Smooth muscle cell (in vitro differentiated cells): ENCODE measurements at regions not wholly inside any gene's neighbourhood (a gene's known extent, or its start where the extent isn't known, plus 50 kb on each side); places are given as distances from the start of the nearest gene placed in this dataset.

Source experiments
- DNase-seq: peaks from one replicate; lab custom pipeline; 2025; ENCODE audit not compliant: unreplicated experiment; lab: John Stamatoyannopoulos, UW
- H2AFZ ChIP-seq: fragments of 200-600 bp; sonication (generic); 2 replicates; pipeline ENCODE4 v1.6.0; 2016; ENCODE audit warnings: antibody characterized with exemption, low read depth, mild to moderate bottlenecking
- H3F3A ChIP-seq: fragments of 200-600 bp; sonication (generic); 2 replicates; pipeline ENCODE4 v1.6.0; 2017; ENCODE audit warnings: antibody characterized with exemption, low read depth
- H3K27ac ChIP-seq: fragments of 200-600 bp; sonication (generic); 2 replicates; pipeline ENCODE4 v1.5.1; 2016; ENCODE audit warnings: low read depth, mild to moderate bottlenecking
- H3K27me3 ChIP-seq: fragments of 200-600 bp; sonication (generic); 2 replicates; pipeline ENCODE4 v1.6.1; 2016; ENCODE audit warnings: low read depth, mild to moderate bottlenecking
- H3K36me3 ChIP-seq: fragments of 200-600 bp; sonication (generic); 2 replicates; pipeline ENCODE4 v1.5.1; 2016; ENCODE audit warnings: low read depth
- H3K4me1 ChIP-seq: fragments of 200-600 bp; sonication (generic); 2 replicates; pipeline ENCODE4 v1.5.1; 2016; ENCODE audit warnings: low read depth
- H3K4me2 ChIP-seq: fragments of 200-600 bp; sonication (generic); 2 replicates; pipeline ENCODE4 v1.6.0; 2016; ENCODE audit warnings: mild to moderate bottlenecking
- H3K4me3 ChIP-seq: fragments of 200-600 bp; sonication (generic); 2 replicates; pipeline ENCODE4 v1.5.1; 2016; ENCODE audit warnings: mild to moderate bottlenecking
- H3K79me2 ChIP-seq: fragments of 200-600 bp; sonication (generic); 2 replicates; pipeline ENCODE4 v1.6.0; 2016; ENCODE audit warnings: low read depth, mild to moderate bottlenecking
- H3K9ac ChIP-seq: fragments of 200-600 bp; sonication (generic); 2 replicates; pipeline ENCODE4 v1.6.0; 2016; ENCODE audit warnings: low read depth
- H3K9me3 ChIP-seq: fragments of 200-600 bp; sonication (generic); replicated peaks from 2 replicates; pipeline ENCODE4 v1.5.1; 2016; ENCODE audit warnings: low read depth
- H4K20me1 ChIP-seq: fragments of 200-600 bp; sonication (generic); 2 replicates; pipeline ENCODE4 v1.6.0; 2016; ENCODE audit warnings: low read depth
- CTCF ChIP-seq: fragments of 200-600 bp; sonication (generic); IDR thresholded peaks from 2 replicates; pipeline ENCODE4 v1.5.1; 2017; ENCODE audit warnings: borderline replicate concordance, mild to moderate bottlenecking, antibody characterized with exemption; ENCODE audit not compliant: insufficient read depth, poor library complexity, severe bottlenecking
- WGBS: methylation state at CpG from one replicate; pipeline ENCODE4 v1.1.7; 2016; ENCODE audit warnings: low lambda C conversion rate; 5-methylcytosine and 5-hydroxymethylcytosine counted together

- DNase-seq, result no peak
- no peak overlapping the region for H3K27ac ChIP-seq
- no peaks in the 10 kb centered on the region for H4K20me1 ChIP-seq
- no peak overlapping the region for H3K4me3 ChIP-seq
- TF ChIP-seq CTCF, result no peak
- H3K9me3 ChIP-seq, result no peaks in the 10 kb centered on the region
- H2AFZ ChIP-seq, result no peak overlapping the region
- no peak overlapping the region for H3K4me2 ChIP-seq
- peaks cover 6% of the 10 kb centered on the region for H3K4me1 ChIP-seq
- no peaks in the 10 kb centered on the region for H3K79me2 ChIP-seq
- 83% methylated on average over 1 of the region's 1 CpG for WGBS
- no peaks in the 10 kb centered on the region for H3F3A ChIP-seq
- no peak overlapping the region for H3K9ac ChIP-seq
- peaks cover 3% of the 10 kb centered on the region for H3K27me3 ChIP-seq
- H3K36me3 ChIP-seq, result no peaks in the 10 kb centered on the region
These were observed 171.2 kb downstream of the C1D start for GRCh38 chr2:67891642-67892041.

DNA sequence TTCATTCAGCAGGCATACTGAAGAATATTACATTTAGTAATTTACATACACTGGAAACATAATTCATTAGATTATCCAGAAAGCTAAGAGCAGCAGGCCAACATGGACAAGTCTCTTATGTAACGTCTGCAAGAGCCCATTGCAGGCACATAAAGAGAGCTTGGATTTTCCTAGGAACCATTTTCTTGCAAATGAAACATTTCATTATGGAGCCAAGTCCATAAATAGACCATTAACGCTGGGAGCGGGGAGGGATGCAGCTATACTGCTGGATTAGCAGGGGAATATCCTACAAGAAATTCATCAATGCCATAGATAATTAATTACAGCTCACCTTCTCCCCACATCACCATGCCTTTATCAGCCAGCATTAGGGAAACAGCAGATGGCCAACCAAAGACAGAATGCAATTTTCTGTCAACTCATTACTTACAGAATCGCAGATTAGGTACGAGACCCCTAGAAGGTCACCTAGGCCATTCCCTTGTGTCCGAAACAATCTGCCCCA lies 170.4 kb downstream of the C1D start:
- no peak overlapping the region for H3K4me3 ChIP-seq
- H3K79me2 ChIP-seq, result no peaks in the 10 kb centered on the region
- H3K9ac ChIP-seq, result no peak overlapping the region
- H3K4me1 ChIP-seq, result peaks cover 6% of the 10 kb centered on the region
- H3F3A ChIP-seq, result no peaks in the 10 kb centered on the region
- H3K4me2 ChIP-seq, result no peak overlapping the region
- no peak overlapping the region for H2AFZ ChIP-seq
- H3K27ac ChIP-seq, result no peak overlapping the region
- WGBS, result 94% methylated on average over 6 of the region's 6 CpGs
- no peaks in the 10 kb centered on the region for H3K9me3 ChIP-seq
- peaks cover 3% of the 10 kb centered on the region for H3K27me3 ChIP-seq
- TF ChIP-seq CTCF, result no peak
- no peak for DNase-seq
- H4K20me1 ChIP-seq, result no peaks in the 10 kb centered on the region
- no peaks in the 10 kb centered on the region for H3K36me3 ChIP-seq

GRCh38 chr2:67895227-67895941 lies 167.4 kb downstream of the C1D start:
- no peak overlapping the region for H3K27ac ChIP-seq
- H3K36me3 ChIP-seq, result no peaks in the 10 kb centered on the region
- H3K9me3 ChIP-seq, result no peaks in the 10 kb centered on the region
- H3K4me1 ChIP-seq, result peaks cover 6% of the 10 kb centered on the region
- H2AFZ ChIP-seq, result no peak overlapping the region
- no peaks in the 10 kb centered on the region for H4K20me1 ChIP-seq
- no peak for DNase-seq
- H3K4me2 ChIP-seq, result no peak overlapping the region
- H3F3A ChIP-seq, result no peaks in the 10 kb centered on the region
- H3K79me2 ChIP-seq, result no peaks in the 10 kb centered on the region
- no peak overlapping the region for H3K4me3 ChIP-seq
- no peak overlapping the region for H3K9ac ChIP-seq
- TF ChIP-seq CTCF, result no peak
- 44% methylated on average over 7 of the region's 7 CpGs for WGBS
- peaks cover 3% of the 10 kb centered on the region for H3K27me3 ChIP-seq

GRCh38 chr2:67896076-67896475 lies 166.7 kb downstream of the C1D start:
- DNase-seq, result no peak
- no peaks in the 10 kb centered on the region for H3F3A ChIP-seq
- no peaks in the 10 kb centered on the region for H3K27me3 ChIP-seq
- H3K4me1 ChIP-seq, result peaks cover 6% of the 10 kb centered on the region
- 91% methylated on average over 8 of the region's 8 CpGs for WGBS
- no peaks in the 10 kb centered on the region for H3K79me2 ChIP-seq
- no peaks in the 10 kb centered on the region for H4K20me1 ChIP-seq
- H3K4me2 ChIP-seq, result no peak overlapping the region
- H3K9me3 ChIP-seq, result no peaks in the 10 kb centered on the region
- H2AFZ ChIP-seq, result no peak overlapping the region
- TF ChIP-seq CTCF, result no peak
- no peak overlapping the region for H3K9ac ChIP-seq
- H3K4me3 ChIP-seq, result no peak overlapping the region
- no peaks in the 10 kb centered on the region for H3K36me3 ChIP-seq
- no peak overlapping the region for H3K27ac ChIP-seq
